ENCODE measurements at regions not wholly inside any gene's neighbourhood (a gene's known extent, or its start where the extent isn't known, plus 50 kb on each side); places are given as distances from the start of the nearest gene placed in this dataset.

DNA sequence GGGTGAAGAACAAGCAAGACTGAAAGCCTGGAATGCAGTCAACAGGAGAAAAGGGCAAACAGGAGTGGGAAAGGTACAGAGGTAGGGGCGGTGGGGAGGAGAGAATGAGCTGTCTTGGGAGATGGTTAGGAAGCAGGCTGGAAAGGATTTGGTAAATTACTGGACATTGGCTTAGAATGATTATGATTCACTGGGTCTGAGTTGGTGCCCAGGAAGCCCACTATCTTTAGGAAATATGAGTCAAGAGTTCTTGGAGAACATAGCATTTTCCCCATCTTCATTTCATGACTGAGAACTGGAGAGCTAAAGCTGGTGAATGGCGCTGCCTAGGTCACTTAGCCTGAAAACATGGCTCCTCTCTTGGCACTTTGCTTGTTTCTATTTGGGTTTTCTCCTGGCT lies 74.7 kb upstream of the C3orf80 start:
- Histone ChIP-seq H4K20me1 (ENCODE audit: insufficient read depth, low read length, poor library complexity, severe bottlenecking) (no peaks in the 10 kb centered on the region), H3K4me3 (ENCODE audit: low read length, poor library complexity, severe bottlenecking) (no peak overlapping the region), H3K9ac (ENCODE audit: low read depth, low read length, poor library complexity, severe bottlenecking) (no peak overlapping the region), H3K36me3 (ENCODE audit: insufficient read depth, low read length) (no peaks in the 10 kb centered on the region), H3K27me3 (ENCODE audit: insufficient read depth, low read length, poor library complexity, severe bottlenecking) (no peaks in the 10 kb centered on the region), H3K9me2 (replicated peaks; ENCODE audit: low read depth, low read length) (no peaks in the 10 kb centered on the region), H3K4me2 (ENCODE audit: low read depth, low read length, poor library complexity, severe bottlenecking) (no peak overlapping the region), H3K79me2 (ENCODE audit: insufficient read depth, low read length) (no peaks in the 10 kb centered on the region), H3F3A (ENCODE audit: low read depth) (no peaks in the 10 kb centered on the region), H3K4me1 (ENCODE audit: insufficient read depth, low read length, poor library complexity, severe bottlenecking) (no peaks in the 10 kb centered on the region), H2AFZ (ENCODE audit: low read length) (no peak overlapping the region), H3K9me3 (ENCODE audit: insufficient read depth, low read depth, low read length) (no peaks in the 10 kb centered on the region)
- TF ChIP-seq, protein P1, sequence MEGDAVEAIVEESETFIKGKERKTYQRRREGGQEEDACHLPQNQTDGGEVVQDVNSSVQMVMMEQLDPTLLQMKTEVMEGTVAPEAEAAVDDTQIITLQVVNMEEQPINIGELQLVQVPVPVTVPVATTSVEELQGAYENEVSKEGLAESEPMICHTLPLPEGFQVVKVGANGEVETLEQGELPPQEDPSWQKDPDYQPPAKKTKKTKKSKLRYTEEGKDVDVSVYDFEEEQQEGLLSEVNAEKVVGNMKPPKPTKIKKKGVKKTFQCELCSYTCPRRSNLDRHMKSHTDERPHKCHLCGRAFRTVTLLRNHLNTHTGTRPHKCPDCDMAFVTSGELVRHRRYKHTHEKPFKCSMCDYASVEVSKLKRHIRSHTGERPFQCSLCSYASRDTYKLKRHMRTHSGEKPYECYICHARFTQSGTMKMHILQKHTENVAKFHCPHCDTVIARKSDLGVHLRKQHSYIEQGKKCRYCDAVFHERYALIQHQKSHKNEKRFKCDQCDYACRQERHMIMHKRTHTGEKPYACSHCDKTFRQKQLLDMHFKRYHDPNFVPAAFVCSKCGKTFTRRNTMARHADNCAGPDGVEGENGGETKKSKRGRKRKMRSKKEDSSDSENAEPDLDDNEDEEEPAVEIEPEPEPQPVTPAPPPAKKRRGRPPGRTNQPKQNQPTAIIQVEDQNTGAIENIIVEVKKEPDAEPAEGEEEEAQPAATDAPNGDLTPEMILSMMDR (conservative IDR thresholded peaks at IDR 0.05; ENCODE audit: low read length): no peak
- TF ChIP-seq EZH2phosphoT487 (IDR thresholded peaks at IDR 0.05; ENCODE audit: borderline replicate concordance): no peak

DNA sequence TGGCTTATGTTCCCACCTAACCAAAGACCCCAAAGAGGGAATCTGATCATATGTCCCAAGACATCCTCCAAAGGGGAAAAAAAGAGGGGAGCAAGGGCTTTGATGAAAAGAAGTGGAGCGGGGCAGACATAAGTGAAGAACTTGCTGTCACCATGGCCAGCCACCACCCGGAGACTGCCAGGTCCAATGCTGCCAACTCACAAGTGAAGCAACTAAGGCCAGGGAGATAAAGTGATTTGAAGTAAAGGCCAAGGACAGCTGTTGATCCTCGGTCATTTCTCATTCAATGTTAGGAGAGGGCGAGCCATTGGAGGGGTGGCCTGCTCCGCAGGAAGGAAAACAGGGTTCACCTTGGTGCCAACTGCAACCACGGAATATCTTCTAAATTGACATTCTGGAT lies 72.6 kb upstream of the C3orf80 start:
- Histone ChIP-seq H3K4me3 (ENCODE audit: low read length, poor library complexity, severe bottlenecking) (no peak overlapping the region), H3K4me2 (ENCODE audit: low read depth, low read length, poor library complexity, severe bottlenecking) (no peak overlapping the region), H3K9ac (ENCODE audit: low read depth, low read length, poor library complexity, severe bottlenecking) (no peak overlapping the region), H3K27me3 (ENCODE audit: insufficient read depth, low read length, poor library complexity, severe bottlenecking) (no peaks in the 10 kb centered on the region), H3K9me3 (ENCODE audit: insufficient read depth, low read depth, low read length) (no peaks in the 10 kb centered on the region), H3K79me2 (ENCODE audit: insufficient read depth, low read length) (no peaks in the 10 kb centered on the region), H3F3A (ENCODE audit: low read depth) (no peaks in the 10 kb centered on the region), H2AFZ (ENCODE audit: low read length) (no peak overlapping the region), H3K9me2 (replicated peaks; ENCODE audit: low read depth, low read length) (no peaks in the 10 kb centered on the region), H3K4me1 (ENCODE audit: insufficient read depth, low read length, poor library complexity, severe bottlenecking) (no peaks in the 10 kb centered on the region), H3K36me3 (ENCODE audit: insufficient read depth, low read length) (no peaks in the 10 kb centered on the region), H4K20me1 (ENCODE audit: insufficient read depth, low read length, poor library complexity, severe bottlenecking) (no peaks in the 10 kb centered on the region)
- TF ChIP-seq, protein P1 (conservative IDR thresholded peaks at IDR 0.05; ENCODE audit: low read length): no peak
- TF ChIP-seq EZH2phosphoT487 (IDR thresholded peaks at IDR 0.05; ENCODE audit: borderline replicate concordance): no peak

DNA sequence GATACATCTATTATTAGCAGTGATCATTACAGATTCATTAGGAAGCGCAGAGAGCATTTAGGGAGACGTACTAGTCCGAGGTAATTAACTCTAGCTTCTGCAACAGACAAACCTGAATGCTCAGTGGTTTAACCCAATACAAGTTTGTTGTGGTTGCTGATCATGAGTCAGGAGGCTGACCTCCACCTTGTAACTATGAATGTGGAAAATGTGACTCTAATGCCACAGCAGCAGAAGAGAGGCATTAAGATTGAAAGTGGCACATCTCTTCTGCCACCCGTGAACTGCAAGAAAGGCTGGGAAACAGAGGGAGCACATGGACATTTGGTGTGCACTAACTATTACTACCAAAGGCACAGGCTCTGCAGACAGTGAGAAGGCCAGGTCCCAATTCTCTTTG lies 71.2 kb upstream of the C3orf80 start:
- no peaks in the 10 kb centered on the region for H3F3A ChIP-seq (ENCODE audit: low read depth)
- H2AFZ ChIP-seq (ENCODE audit: low read length): no peak overlapping the region
- TF ChIP-seq, protein P1 (conservative IDR thresholded peaks at IDR 0.05; ENCODE audit: low read length): no peak
- TF ChIP-seq EZH2phosphoT487 (IDR thresholded peaks at IDR 0.05; ENCODE audit: borderline replicate concordance): no peak
- H3K79me2 ChIP-seq (ENCODE audit: insufficient read depth, low read length): no peaks in the 10 kb centered on the region
- no peaks in the 10 kb centered on the region for H3K9me2 ChIP-seq (replicated peaks; ENCODE audit: low read depth, low read length)
- no peaks in the 10 kb centered on the region for H3K4me1 ChIP-seq (ENCODE audit: insufficient read depth, low read length, poor library complexity, severe bottlenecking)
- no peaks in the 10 kb centered on the region for H4K20me1 ChIP-seq (ENCODE audit: insufficient read depth, low read length, poor library complexity, severe bottlenecking)
- no peak overlapping the region for H3K9ac ChIP-seq (ENCODE audit: low read depth, low read length, poor library complexity, severe bottlenecking)
- H3K4me2 ChIP-seq (ENCODE audit: low read depth, low read length, poor library complexity, severe bottlenecking): no peak overlapping the region
- H3K4me3 ChIP-seq (ENCODE audit: low read length, poor library complexity, severe bottlenecking): no peak overlapping the region
- no peaks in the 10 kb centered on the region for H3K36me3 ChIP-seq (ENCODE audit: insufficient read depth, low read length)
- no peaks in the 10 kb centered on the region for H3K27me3 ChIP-seq (ENCODE audit: insufficient read depth, low read length, poor library complexity, severe bottlenecking)
- H3K9me3 ChIP-seq (ENCODE audit: insufficient read depth, low read depth, low read length): no peaks in the 10 kb centered on the region

Data from Loucy (cell line).